ENCODE measurements at regions not wholly inside any gene's neighbourhood (a gene's known extent, or its start where the extent isn't known, plus 50 kb on each side); places are given as distances from the start of the nearest gene placed in this dataset.
"Not testable (repeated sequence)": the region's sequence is repeated elsewhere in the genome, so short reads cannot be mapped to it uniquely, and the experiment has no call there.

- Mint-ChIP-seq H3K27ac (no peak overlapping the region), H3K9me3 (peaks cover 25 to 30% of the 10 kb centered on the region in 2 donors), H3K36me3 (no peaks in the 10 kb centered on the region), H3K27me3 (ENCODE audit: low read depth in 2 of 2) (no peaks in the 10 kb centered on the region), H3K4me1 (no peaks in the 10 kb centered on the region), H3K4me3 (no peak overlapping the region)
- Histone ChIP-seq H3K27ac (ENCODE audit: low read length) (no peak overlapping the region), H3K27me3 (ENCODE audit: control insufficient read depth, insufficient read depth, low read length) (no peaks in the 10 kb centered on the region), H3K36me3 (ENCODE audit: control insufficient read depth, insufficient read depth, low read length) (no peaks in the 10 kb centered on the region), H3K4me3 (ENCODE audit: low read length) (no peak overlapping the region), H3K9me3 (ENCODE audit: control insufficient read depth, insufficient read depth, low read length) (no peaks in the 10 kb centered on the region), H3K4me1 (ENCODE audit: control insufficient read depth, insufficient read depth, low read length) (no peaks in the 10 kb centered on the region)
- ATAC-seq = no peak
- DNase-seq = no peak
- TF ChIP-seq CTCF (IDR thresholded peaks at IDR 0.05) = no peak
- intact Hi-C loops (cut with micrococcal nuclease) = no loop called here
- 100% methylated on average over 1 of the region's 1 CpG for WGBS (ENCODE audit: insufficient coverage)
Measured at GRCh38 chr12:84384384-84384783, 528.2 kb downstream of the SLC6A15 start.

- H3K4me1 ChIP-seq (ENCODE audit: control insufficient read depth, insufficient read depth, low read length); DNase-seq; H3K4me1 Mint-ChIP-seq; intact Hi-C loops (cut with micrococcal nuclease); H3K36me3 ChIP-seq (ENCODE audit: control insufficient read depth, insufficient read depth, low read length); ATAC-seq; H3K4me3 ChIP-seq (ENCODE audit: low read length); H3K27me3 ChIP-seq (ENCODE audit: control insufficient read depth, insufficient read depth, low read length); H3K27ac ChIP-seq (ENCODE audit: low read length); H3K9me3 ChIP-seq (ENCODE audit: control insufficient read depth, insufficient read depth, low read length); H3K36me3 Mint-ChIP-seq; H3K27ac Mint-ChIP-seq; H3K4me3 Mint-ChIP-seq; H3K27me3 Mint-ChIP-seq (ENCODE audit: low read depth in 2 of 2): not testable (repeated sequence)
- WGBS (ENCODE audit: insufficient coverage) = 86% methylated on average over 1 of the region's 1 CpG
- H3K9me3 Mint-ChIP-seq = peaks cover 14 to 24% of the 10 kb centered on the region in 2 donors
Measured at GRCh38 chr12:84382486-84382885, 530.1 kb downstream of the SLC6A15 start.

- TF ChIP-seq CTCF (IDR thresholded peaks at IDR 0.05) = no peak
- intact Hi-C loops (cut with micrococcal nuclease) = no loop called here
- Histone ChIP-seq H3K36me3 (ENCODE audit: control insufficient read depth, insufficient read depth, low read length) (no peaks in the 10 kb centered on the region), H3K4me1 (ENCODE audit: control insufficient read depth, insufficient read depth, low read length) (no peaks in the 10 kb centered on the region), H3K9me3 (ENCODE audit: control insufficient read depth, insufficient read depth, low read length) (no peaks in the 10 kb centered on the region), H3K27ac (ENCODE audit: low read length) (no peak overlapping the region), H3K27me3 (ENCODE audit: control insufficient read depth, insufficient read depth, low read length) (no peaks in the 10 kb centered on the region), H3K4me3 (ENCODE audit: low read length) (no peak overlapping the region)
- ATAC-seq (no peak), DNase-seq (no peak)
- Mint-ChIP-seq H3K4me1 (no peaks in the 10 kb centered on the region), H3K36me3 (peaks cover 7% of the 10 kb centered on the region), H3K27ac (no peak overlapping the region), H3K27me3 (ENCODE audit: low read depth in 2 of 2) (no peaks in the 10 kb centered on the region), H3K4me3 (no peak overlapping the region), H3K9me3 (peaks cover 8 to 16% of the 10 kb centered on the region in 2 donors)
- 40% methylated on average over 1 of the region's 1 CpG for WGBS (ENCODE audit: insufficient coverage)
Measured at GRCh38 chr12:84376320-84376719, 536.3 kb downstream of the SLC6A15 start.

GRCh38 chr12:84375449-84376170 lies 537.0 kb downstream of the SLC6A15 start:
- Histone ChIP-seq H3K9me3 (ENCODE audit: control insufficient read depth, insufficient read depth, low read length) (no peaks in the 10 kb centered on the region), H3K4me1 (ENCODE audit: control insufficient read depth, insufficient read depth, low read length) (no peaks in the 10 kb centered on the region), H3K27me3 (ENCODE audit: control insufficient read depth, insufficient read depth, low read length) (no peaks in the 10 kb centered on the region), H3K27ac (ENCODE audit: low read length) (no peak overlapping the region), H3K4me3 (ENCODE audit: low read length) (no peak overlapping the region), H3K36me3 (ENCODE audit: control insufficient read depth, insufficient read depth, low read length) (no peaks in the 10 kb centered on the region)
- Mint-ChIP-seq H3K36me3 (peaks cover 7% of the 10 kb centered on the region), H3K9me3 (peaks cover 8 to 16% of the 10 kb centered on the region in 2 donors), H3K27me3 (ENCODE audit: low read depth in 2 of 2) (no peaks in the 10 kb centered on the region), H3K27ac (no peak overlapping the region), H3K4me3 (no peak overlapping the region), H3K4me1 (no peaks in the 10 kb centered on the region)
- DNase-seq (no peak), ATAC-seq (no peak)
- intact Hi-C loops (cut with micrococcal nuclease) = no loop called here
- no CpG with 5 or more reads among the region's 1 CpG for WGBS (ENCODE audit: insufficient coverage)
- TF ChIP-seq CTCF (IDR thresholded peaks at IDR 0.05) = no peak

Data from natural killer cell (primary cell).